K562 (cell line): ENCODE measurements at regions not wholly inside any gene's neighbourhood (a gene's known extent, or its start where the extent isn't known, plus 50 kb on each side); places are given as distances from the start of the nearest gene placed in this dataset.
"Not testable (repeated sequence)": the region's sequence is repeated elsewhere in the genome, so short reads cannot be mapped to it uniquely, and the experiment has no call there.

Source experiments
- GATAD2B ChIP-seq: fragments of 450-650 bp; IDR thresholded peaks from 2 replicates; pipeline ENCODE4 v1.6.1; 2017; ENCODE audit warnings: mild to moderate bottlenecking, borderline replicate concordance
- MAZ ChIP-seq, 2 experiments: fragments of 450-650 bp in 1 of 2; sonication (generic) in 1 of 2; formaldehyde crosslinking; IDR thresholded peaks in 1 of 2; conservative IDR thresholded peaks in 1 of 2; 2 replicates each; pipeline versions ENCODE4 v1.4.0 to v1.5.0; 2020; ENCODE audit warnings: mild to moderate bottlenecking in 1 of 2, missing genetic modification reagents in 1 of 2
- MYC ChIP-seq, 2 experiments: fragments of 250-450 bp in 1 of 2; sonication (Bioruptor Pico) in 1 of 2; IDR thresholded peaks; 2 replicates each; pipeline versions ENCODE4 v1.5.1 to v1.6.1; 2012 to 2021; ENCODE audit warnings: low read depth in 2 of 2, borderline replicate concordance in 1 of 2, improper control_type of control experiment in 1 of 2, low read length in 1 of 2, mild to moderate bottlenecking in 1 of 2, moderate library complexity in 1 of 2
- NR3C1 ChIP-seq: sonication (generic); formaldehyde crosslinking; IDR thresholded peaks from 2 replicates; pipeline ENCODE4 v1.8.1; 2022; ENCODE audit warnings: missing genetic modification reagents
- PREB ChIP-seq: sonication (generic); formaldehyde crosslinking; IDR thresholded peaks from 2 replicates; pipeline ENCODE4 v1.8.1; 2023; ENCODE audit warnings: mild to moderate bottlenecking, missing genetic modification reagents
- ZNF133 ChIP-seq: fragments of 250-450 bp; sonication (Bioruptor Pico); IDR thresholded peaks from 2 replicates; pipeline ENCODE4 v1.4.0; 2020; ENCODE audit warnings: mild to moderate bottlenecking
- TF ChIP-seq, protein P1 (sequence below), 3 experiments: IDR thresholded peaks in 2 of 3; conservative IDR thresholded peaks in 1 of 3; 2 replicates each; pipeline ENCODE4 v1.5.1; 2011 to 2012; ENCODE audit warnings: low read length in 3 of 3, mild to moderate bottlenecking in 3 of 3, control low read depth in 2 of 3, improper control_type of control experiment in 1 of 3, inconsistent platforms in 1 of 3, low read depth in 1 of 3, mixed read lengths in 1 of 3, moderate library complexity in 1 of 3; ENCODE audit not compliant: insufficient read depth in 2 of 3

DNA sequence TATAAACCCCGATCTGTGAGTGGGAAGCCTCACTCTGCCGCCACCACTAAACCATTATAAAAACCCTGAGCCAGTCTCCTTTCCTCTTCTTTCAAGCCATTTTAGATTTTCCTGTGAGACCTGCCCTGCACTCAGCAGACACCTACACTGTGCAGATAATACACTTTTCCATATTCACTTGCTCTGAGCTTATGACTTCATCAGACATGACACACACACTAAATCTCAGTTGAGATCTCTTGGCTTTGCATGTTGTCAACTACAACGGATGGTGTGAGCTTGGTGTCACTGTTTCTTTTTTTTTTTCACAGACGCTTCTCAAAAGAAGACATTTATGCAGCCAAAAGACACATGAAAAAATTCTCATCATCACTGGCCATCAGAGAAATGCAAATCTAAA is 814.3 kb downstream of the TMEM121 start:
- TF ChIP-seq, protein P1, sequence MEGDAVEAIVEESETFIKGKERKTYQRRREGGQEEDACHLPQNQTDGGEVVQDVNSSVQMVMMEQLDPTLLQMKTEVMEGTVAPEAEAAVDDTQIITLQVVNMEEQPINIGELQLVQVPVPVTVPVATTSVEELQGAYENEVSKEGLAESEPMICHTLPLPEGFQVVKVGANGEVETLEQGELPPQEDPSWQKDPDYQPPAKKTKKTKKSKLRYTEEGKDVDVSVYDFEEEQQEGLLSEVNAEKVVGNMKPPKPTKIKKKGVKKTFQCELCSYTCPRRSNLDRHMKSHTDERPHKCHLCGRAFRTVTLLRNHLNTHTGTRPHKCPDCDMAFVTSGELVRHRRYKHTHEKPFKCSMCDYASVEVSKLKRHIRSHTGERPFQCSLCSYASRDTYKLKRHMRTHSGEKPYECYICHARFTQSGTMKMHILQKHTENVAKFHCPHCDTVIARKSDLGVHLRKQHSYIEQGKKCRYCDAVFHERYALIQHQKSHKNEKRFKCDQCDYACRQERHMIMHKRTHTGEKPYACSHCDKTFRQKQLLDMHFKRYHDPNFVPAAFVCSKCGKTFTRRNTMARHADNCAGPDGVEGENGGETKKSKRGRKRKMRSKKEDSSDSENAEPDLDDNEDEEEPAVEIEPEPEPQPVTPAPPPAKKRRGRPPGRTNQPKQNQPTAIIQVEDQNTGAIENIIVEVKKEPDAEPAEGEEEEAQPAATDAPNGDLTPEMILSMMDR (IDR thresholded peaks at IDR 0.05 in 2 of 3, conservative IDR thresholded peaks at IDR 0.05 in 1 of 3; ENCODE audit: insufficient read depth in 2 of 3, low read depth in 1 of 3, low read length in 3 of 3) = not testable (repeated sequence)
- not testable (repeated sequence) for TF ChIP-seq MYC (IDR thresholded peaks at IDR 0.05; ENCODE audit: low read depth, low read length); MYC (CRISPR knock-in tag; IDR thresholded peaks at IDR 0.05; ENCODE audit: borderline replicate concordance, low read depth); NR3C1 (CRISPR knock-in tag); PREB (CRISPR knock-in tag); ZNF133 (CRISPR knock-in tag); GATAD2B; MAZ (CRISPR knock-in tag; conservative IDR thresholded peaks at IDR 0.05 in 1 of 2, IDR thresholded peaks at IDR 0.05 in 1 of 2)
